Activated naive CD8-positive, alpha-beta T cell treated with anti-CD3 and anti-CD28 coated beads for 36 hours (primary cell): ENCODE measurements at regions not wholly inside any gene's neighbourhood (a gene's known extent, or its start where the extent isn't known, plus 50 kb on each side); places are given as distances from the start of the nearest gene placed in this dataset.
"Not testable (repeated sequence)": the region's sequence is repeated elsewhere in the genome, so short reads cannot be mapped to it uniquely, and the experiment has no call there.

Source experiments
- DNase-seq: peaks from one replicate; pipeline ENCODE4 v3.0.0; 2021
- H3K27ac Mint-ChIP-seq: one replicate; pipeline ENCODE4 v1.8.0; 2022; ENCODE audit warnings: mild to moderate bottlenecking, moderate library complexity, mixed read lengths
- H3K27me3 Mint-ChIP-seq: one replicate; pipeline ENCODE4 v1.8.0; 2022; ENCODE audit warnings: mild to moderate bottlenecking, mixed read lengths
- H3K36me3 Mint-ChIP-seq: one replicate; pipeline ENCODE4 v1.8.0; 2021; ENCODE audit warnings: mild to moderate bottlenecking, mixed read lengths
- H3K4me1 Mint-ChIP-seq: one replicate; pipeline ENCODE4 v1.8.0; 2021; ENCODE audit warnings: mixed read lengths
- H3K4me3 Mint-ChIP-seq: one replicate; pipeline ENCODE4 v1.8.0; 2022; ENCODE audit warnings: mild to moderate bottlenecking, moderate library complexity, mixed read lengths
- H3K9me3 Mint-ChIP-seq: one replicate; pipeline ENCODE4 v1.8.0; 2022; ENCODE audit warnings: mixed read lengths

GRCh38 chr4:183801457-183802165 lies 103.5 kb upstream of the STOX2 start:
- H3K4me3 Mint-ChIP-seq: no peak overlapping the region
- H3K36me3 Mint-ChIP-seq: no peaks in the 10 kb centered on the region
- no peak overlapping the region for H3K27ac Mint-ChIP-seq
- no peak for DNase-seq
- H3K27me3 Mint-ChIP-seq: peaks cover 43% of the 10 kb centered on the region
- no peaks in the 10 kb centered on the region for H3K9me3 Mint-ChIP-seq
- H3K4me1 Mint-ChIP-seq: peaks cover 12% of the 10 kb centered on the region

DNA sequence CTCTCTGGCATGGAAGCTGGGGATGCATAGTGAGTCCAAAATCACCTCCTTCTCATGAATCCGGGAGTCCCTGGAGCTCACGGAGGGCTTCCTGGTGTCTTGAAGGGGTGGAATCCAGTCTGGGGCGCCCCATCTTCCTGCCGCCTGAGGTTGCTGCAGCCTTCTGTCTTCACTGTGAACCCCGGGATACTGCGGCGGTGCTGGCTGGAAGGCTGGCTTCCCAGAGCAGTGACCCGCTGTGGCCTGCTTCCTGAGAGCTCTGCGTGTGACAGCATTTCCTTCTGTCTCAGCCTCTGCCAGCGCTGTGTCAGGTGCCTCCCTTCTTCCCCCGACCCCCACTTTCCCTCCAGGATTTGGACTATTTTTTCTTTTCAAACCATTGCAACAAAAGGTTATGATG lies 98.8 kb upstream of the STOX2 start:
- Mint-ChIP-seq H3K27me3 (peaks cover 14% of the 10 kb centered on the region), H3K36me3 (no peaks in the 10 kb centered on the region), H3K27ac (no peak overlapping the region), H3K4me1 (no peaks in the 10 kb centered on the region), H3K9me3 (peaks cover 5% of the 10 kb centered on the region), H3K4me3 (no peak overlapping the region)
- DNase-seq: no peak

GRCh38 chr4:183807420-183808096 lies 97.5 kb upstream of the STOX2 start:
- Mint-ChIP-seq H3K36me3 (no peaks in the 10 kb centered on the region), H3K27ac (no peak overlapping the region), H3K4me3 (no peak overlapping the region), H3K27me3 (peaks cover 9% of the 10 kb centered on the region), H3K9me3 (peaks cover 5% of the 10 kb centered on the region), H3K4me1 (no peaks in the 10 kb centered on the region)
- DNase-seq: no peak

DNA sequence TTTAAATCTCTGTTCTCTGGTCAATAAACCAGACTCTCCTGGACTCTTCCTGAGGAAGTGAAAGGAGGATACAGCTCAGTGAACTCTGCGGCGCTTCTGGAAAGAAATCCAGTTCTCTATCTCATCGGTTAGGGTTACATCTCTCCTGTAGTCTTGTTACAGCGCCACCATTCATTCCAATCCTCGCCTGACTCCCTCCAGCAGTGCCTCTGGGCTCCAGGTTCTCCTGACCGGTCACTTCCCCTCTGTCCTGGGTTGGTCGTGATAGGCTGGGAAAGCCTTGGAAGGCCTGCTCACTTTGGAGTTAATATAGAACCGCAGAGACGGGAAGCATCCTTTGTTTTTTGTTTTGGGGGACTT lies 97.0 kb upstream of the STOX2 start:
- H3K4me1 Mint-ChIP-seq: no peaks in the 10 kb centered on the region
- no peaks in the 10 kb centered on the region for H3K36me3 Mint-ChIP-seq
- peaks cover 5% of the 10 kb centered on the region for H3K9me3 Mint-ChIP-seq
- no peak overlapping the region for H3K27ac Mint-ChIP-seq
- H3K4me3 Mint-ChIP-seq: no peak overlapping the region
- no peak for DNase-seq
- H3K27me3 Mint-ChIP-seq: peaks cover 9% of the 10 kb centered on the region

- H3K27ac Mint-ChIP-seq: no peak overlapping the region
- H3K27me3 Mint-ChIP-seq: peaks cover 26% of the 10 kb centered on the region
- no peaks in the 10 kb centered on the region for H3K36me3 Mint-ChIP-seq
- H3K4me3 Mint-ChIP-seq: no peak overlapping the region
- no peak for DNase-seq
- H3K4me1 Mint-ChIP-seq: no peaks in the 10 kb centered on the region
- H3K9me3 Mint-ChIP-seq: peaks cover 7% of the 10 kb centered on the region
These were observed 92.5 kb upstream of the STOX2 start for GRCh38 chr4:183812567-183812966.

- Mint-ChIP-seq H3K27me3 (peaks cover 26% of the 10 kb centered on the region), H3K4me3 (no peak overlapping the region), H3K4me1 (no peaks in the 10 kb centered on the region), H3K36me3 (no peaks in the 10 kb centered on the region), H3K9me3 (peaks cover 7% of the 10 kb centered on the region), H3K27ac (no peak overlapping the region)
- no peak for DNase-seq
These were observed 90.6 kb upstream of the STOX2 start for GRCh38 chr4:183814461-183814860.

- no peaks in the 10 kb centered on the region for H3K36me3 Mint-ChIP-seq
- DNase-seq: no peak
- peaks cover 21% of the 10 kb centered on the region for H3K27me3 Mint-ChIP-seq
- peaks cover 2% of the 10 kb centered on the region for H3K9me3 Mint-ChIP-seq
- no peaks in the 10 kb centered on the region for H3K4me1 Mint-ChIP-seq
- H3K27ac Mint-ChIP-seq: no peak overlapping the region
- H3K4me3 Mint-ChIP-seq: no peak overlapping the region
These were observed 89.0 kb upstream of the STOX2 start for GRCh38 chr4:183816077-183816476.

DNA sequence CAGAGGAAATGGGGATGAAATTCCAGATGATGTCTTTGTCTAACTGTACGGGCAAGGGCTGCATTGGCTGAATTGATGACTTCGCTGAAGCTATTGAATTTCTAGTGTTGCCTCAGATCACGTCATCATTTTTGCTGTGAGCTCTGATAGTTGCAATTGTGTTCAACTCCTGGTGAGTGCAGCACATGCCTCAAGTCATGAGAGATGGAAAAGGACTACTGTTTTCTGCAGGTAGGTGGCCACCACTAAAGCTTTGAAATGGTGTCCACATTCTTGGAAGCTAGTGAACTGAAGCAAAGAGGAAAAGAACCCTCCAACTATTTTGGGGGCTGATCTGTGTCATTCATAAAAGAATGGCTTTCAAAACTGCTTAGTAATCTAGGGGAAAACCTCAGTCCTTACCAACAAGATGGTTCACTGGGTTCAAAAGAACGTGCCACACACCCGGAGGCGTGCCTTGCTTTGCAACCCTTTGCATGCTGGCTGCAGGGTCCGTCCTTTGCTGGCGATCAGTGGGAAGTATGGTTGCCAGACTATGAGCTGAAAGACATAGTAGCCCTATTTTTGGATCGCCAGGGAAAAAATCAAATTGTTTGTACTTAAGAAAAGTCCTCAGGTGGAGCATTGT lies 88.1 kb upstream of the STOX2 start:
- peaks cover 2% of the 10 kb centered on the region for H3K9me3 Mint-ChIP-seq
- H3K36me3 Mint-ChIP-seq: no peaks in the 10 kb centered on the region
- DNase-seq: no peak
- H3K27me3 Mint-ChIP-seq: peaks cover 21% of the 10 kb centered on the region
- no peaks in the 10 kb centered on the region for H3K4me1 Mint-ChIP-seq
- no peak overlapping the region for H3K4me3 Mint-ChIP-seq
- H3K27ac Mint-ChIP-seq: no peak overlapping the region

- H3K27me3 Mint-ChIP-seq: peaks cover 12% of the 10 kb centered on the region
- H3K4me3 Mint-ChIP-seq, DNase-seq, H3K4me1 Mint-ChIP-seq, H3K9me3 Mint-ChIP-seq, H3K27ac Mint-ChIP-seq, H3K36me3 Mint-ChIP-seq: not testable (repeated sequence)
These were observed 86.5 kb upstream of the STOX2 start for GRCh38 chr4:183818591-183818990.

GRCh38 chr4:183821076-183821853 lies 83.8 kb upstream of the STOX2 start:
- Mint-ChIP-seq H3K27ac (no peak overlapping the region), H3K9me3 (peaks cover under 1% of the 10 kb centered on the region), H3K27me3 (peaks cover under 1% of the 10 kb centered on the region), H3K4me1 (no peaks in the 10 kb centered on the region), H3K36me3 (no peaks in the 10 kb centered on the region), H3K4me3 (no peak overlapping the region)
- DNase-seq: no peak

DNA sequence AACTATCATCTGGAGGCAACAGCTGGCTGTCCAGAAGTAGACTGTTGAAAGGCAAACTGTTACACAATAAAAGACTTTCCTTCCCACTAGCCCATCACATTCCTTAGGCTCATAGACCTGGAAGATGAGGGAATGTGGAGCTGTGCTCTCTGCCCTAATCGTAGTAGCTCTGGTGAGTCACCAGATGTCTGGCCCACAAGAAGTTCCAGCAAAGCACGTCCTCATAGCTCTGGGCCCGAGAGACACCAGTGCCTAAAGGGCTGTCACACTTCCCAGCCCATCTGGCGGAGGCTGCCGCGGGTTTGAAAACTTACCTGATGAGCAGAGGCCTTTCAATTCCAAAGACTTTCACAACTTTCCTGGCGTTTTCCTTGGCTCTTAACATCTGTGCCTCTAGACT lies 81.7 kb upstream of the STOX2 start:
- Mint-ChIP-seq H3K4me3 (no peak overlapping the region), H3K36me3 (no peaks in the 10 kb centered on the region), H3K9me3 (no peaks in the 10 kb centered on the region), H3K27me3 (no peaks in the 10 kb centered on the region), H3K27ac (no peak overlapping the region), H3K4me1 (peaks cover 3% of the 10 kb centered on the region)
- DNase-seq: no peak

DNA sequence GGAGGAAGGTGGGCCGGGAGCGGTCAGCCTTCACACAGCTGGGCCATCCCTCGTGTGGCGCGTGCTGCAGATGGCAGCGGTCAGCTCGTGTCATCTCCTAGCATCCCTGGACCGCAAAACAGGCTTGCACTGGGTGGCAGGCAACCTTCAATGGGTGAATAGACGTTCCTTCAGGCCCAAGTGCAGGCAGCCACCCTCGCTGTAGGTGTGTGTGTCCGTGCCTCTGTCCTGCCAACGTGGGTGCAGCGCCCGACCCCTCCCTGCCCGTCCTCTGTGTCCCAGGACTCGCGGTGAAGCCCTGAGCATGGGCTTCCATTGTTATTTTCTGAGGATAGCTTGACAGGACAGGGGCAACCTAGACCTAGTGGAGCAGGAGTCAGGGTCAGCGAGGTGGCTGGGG lies 79.8 kb upstream of the STOX2 start:
- Mint-ChIP-seq H3K9me3 (no peaks in the 10 kb centered on the region), H3K4me3 (no peak overlapping the region), H3K4me1 (peaks cover 3% of the 10 kb centered on the region), H3K27ac (no peak overlapping the region), H3K27me3 (no peaks in the 10 kb centered on the region), H3K36me3 (no peaks in the 10 kb centered on the region)
- no peak for DNase-seq

DNA sequence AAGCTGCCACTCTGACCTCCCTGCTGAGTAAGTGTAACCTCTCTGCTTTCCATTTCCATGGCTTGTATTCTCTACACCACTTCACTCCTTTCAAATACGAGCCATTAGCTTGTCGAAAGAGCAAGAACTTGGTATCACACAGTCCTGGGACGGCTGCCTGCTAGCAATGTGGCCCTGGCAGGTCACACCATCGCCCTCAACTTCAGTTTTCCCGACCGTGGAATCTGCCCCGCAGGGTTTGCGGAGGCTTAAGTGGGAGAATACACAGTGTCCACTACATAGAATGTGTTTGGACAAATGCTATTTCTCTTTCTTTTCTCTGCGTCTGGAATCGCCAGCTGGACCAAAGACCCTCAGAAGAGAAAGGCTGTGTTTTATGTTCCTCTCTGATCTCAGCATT lies 78.6 kb upstream of the STOX2 start:
- Mint-ChIP-seq H3K9me3 (no peaks in the 10 kb centered on the region), H3K36me3 (no peaks in the 10 kb centered on the region), H3K4me1 (peaks cover 3% of the 10 kb centered on the region), H3K4me3 (no peak overlapping the region), H3K27me3 (no peaks in the 10 kb centered on the region), H3K27ac (no peak overlapping the region)
- no peak for DNase-seq

GRCh38 chr4:183828125-183828524 lies 77.0 kb upstream of the STOX2 start:
- Mint-ChIP-seq H3K9me3 (no peaks in the 10 kb centered on the region), H3K27ac (no peak overlapping the region), H3K4me1 (peaks cover 3% of the 10 kb centered on the region), H3K36me3 (no peaks in the 10 kb centered on the region), H3K4me3 (no peak overlapping the region), H3K27me3 (no peaks in the 10 kb centered on the region)
- no peak for DNase-seq

- DNase-seq: no peak
- H3K4me1 Mint-ChIP-seq: peaks cover 3% of the 10 kb centered on the region
- H3K4me3 Mint-ChIP-seq: no peak overlapping the region
- H3K36me3 Mint-ChIP-seq: no peaks in the 10 kb centered on the region
- no peaks in the 10 kb centered on the region for H3K9me3 Mint-ChIP-seq
- H3K27me3 Mint-ChIP-seq: no peaks in the 10 kb centered on the region
- H3K27ac Mint-ChIP-seq: no peak overlapping the region
These were observed 76.3 kb upstream of the STOX2 start for GRCh38 chr4:183828839-183829238.
